SK-N-SH (cell line): ENCODE measurements at regions not wholly inside any gene's neighbourhood (a gene's known extent, or its start where the extent isn't known, plus 50 kb on each side); places are given as distances from the start of the nearest gene placed in this dataset.

Experiments
- CTCF ChIA-PET: fragments of 300-600, 350-600 bp; formaldehyde crosslinking; extraction: SDS; loops from one replicate; lab custom pipeline; 2021; lab: Yijun Ruan, JAX
- POLR2A ChIA-PET: fragments of 350-600 bp; sonication (Branson Sonifier 250); formaldehyde crosslinking; extraction: SDS; loops from one replicate; lab custom pipeline; 2020; ENCODE audit warnings: antibody characterized with exemption, inconsistent platforms; lab: Yijun Ruan, JAX
- DNase-seq: peaks from one replicate; pipeline ENCODE4 v3.0.0; 2012
- H2AFZ ChIP-seq: fragments of 200-600 bp; sonication (generic); 2 replicates; pipeline ENCODE4 v1.8.1; 2016; ENCODE audit warnings: antibody characterized with exemption, mild to moderate bottlenecking, low read depth
- H3F3A ChIP-seq: fragments of 200-600 bp; sonication (generic); replicated peaks from 2 replicates; pipeline ENCODE3; 2016; ENCODE audit warnings: antibody characterized with exemption, mild to moderate bottlenecking; ENCODE audit not compliant: insufficient read depth
- H3K27ac ChIP-seq, 2 experiments: fragments of 200-500 bp in 1 of 2; fragments of 200-600 bp in 1 of 2; sonication (Bioruptor generic) in 1 of 2; sonication (generic), shearing (Covaris generic) in 1 of 2; 2 replicates each; pipeline versions ENCODE4 v1.5.1 to v1.6.1; 2014 to 2016; ENCODE audit warnings: low read depth in 2 of 2, inconsistent platforms in 1 of 2, low read length in 1 of 2, mild to moderate bottlenecking in 1 of 2, mixed read lengths in 1 of 2
- H3K27me3 ChIP-seq: fragments of 200-600 bp; sonication (generic), shearing (Covaris generic); 2 replicates; pipeline ENCODE4 v1.6.1; 2016; ENCODE audit warnings: mixed run types; ENCODE audit not compliant: insufficient read depth
- H3K36me3 ChIP-seq, 2 experiments: fragments of 200-500 bp in 1 of 2; fragments of 200-600 bp in 1 of 2; sonication (Bioruptor generic) in 1 of 2; sonication (generic) in 1 of 2; replicated peaks in 1 of 2; 2 replicates each; pipeline versions ENCODE3 to v1.5.1; 2014 to 2016; ENCODE audit warnings: low read length in 1 of 2, mild to moderate bottlenecking in 1 of 2; ENCODE audit not compliant: insufficient read depth in 2 of 2, control insufficient read depth in 1 of 2
- H3K4me1 ChIP-seq, 2 experiments: fragments of 200-500 bp in 1 of 2; fragments of 200-600 bp in 1 of 2; sonication (Bioruptor generic) in 1 of 2; sonication (generic), shearing (Covaris generic) in 1 of 2; 2 replicates each; pipeline versions ENCODE4 v1.5.1 to v1.6.1; 2014 to 2016; ENCODE audit warnings: low read depth in 1 of 2, low read length in 1 of 2, mixed run types in 1 of 2; ENCODE audit not compliant: insufficient read depth in 2 of 2, control insufficient read depth in 1 of 2
- H3K4me2 ChIP-seq: fragments of 200-600 bp; sonication (generic), shearing (Covaris generic); 2 replicates; pipeline ENCODE4 v1.6.1; 2017; ENCODE audit warnings: mixed run types
- H3K4me3 ChIP-seq, 2 experiments: fragments of 200-500 bp in 1 of 2; fragments of 200-600 bp in 1 of 2; sonication (Bioruptor generic) in 1 of 2; sonication (generic), shearing (Covaris generic) in 1 of 2; 2 replicates each; pipeline versions ENCODE4 v1.5.1 to v1.8.1; 2014 to 2016; ENCODE audit warnings: low read depth in 2 of 2, inconsistent platforms in 1 of 2, low read length in 1 of 2, mild to moderate bottlenecking in 1 of 2, mixed read lengths in 1 of 2, moderate library complexity in 1 of 2
- H3K79me2 ChIP-seq: fragments of 200-600 bp; sonication (generic); 2 replicates; pipeline ENCODE4 v1.8.1; 2017; ENCODE audit warnings: mild to moderate bottlenecking; ENCODE audit not compliant: insufficient read depth
- H3K9ac ChIP-seq: fragments of 200-600 bp; sonication (generic); 2 replicates; pipeline ENCODE4 v1.6.1; 2017; ENCODE audit warnings: mixed run types
- H3K9me2 ChIP-seq: fragments of 200-600 bp; sonication (generic); 2 replicates; pipeline ENCODE4 v1.6.1; 2017; ENCODE audit warnings: mixed run types
- H3K9me3 ChIP-seq: fragments of 200-600 bp; sonication (generic); 2 replicates; pipeline ENCODE4 v1.6.1; 2017; ENCODE audit warnings: mixed run types, mild to moderate bottlenecking, moderate library complexity
- H4K20me1 ChIP-seq: fragments of 200-600 bp; sonication (generic); 2 replicates; pipeline ENCODE4 v1.6.1; 2017; ENCODE audit warnings: mild to moderate bottlenecking, mixed run types; ENCODE audit not compliant: insufficient read depth
- FOSL2 ChIP-seq: IDR thresholded peaks from 2 replicates; pipeline ENCODE4 v1.4.0; 2012; ENCODE audit warnings: low read depth, mild to moderate bottlenecking, moderate library complexity, borderline replicate concordance
- MEF2A ChIP-seq: IDR thresholded peaks from 2 replicates; pipeline ENCODE4 v1.4.0; 2012; ENCODE audit warnings: low read depth, borderline replicate concordance
- POLR2AphosphoS5 ChIP-seq: IDR thresholded peaks from 2 replicates; pipeline ENCODE4 v1.6.1; 2012; ENCODE audit warnings: low read depth, low read length
- RFX5 ChIP-seq: IDR thresholded peaks from 2 replicates; pipeline ENCODE4 v1.6.1; 2012; ENCODE audit warnings: mild to moderate bottlenecking, improper control_type of control experiment, low read length
- RXRA ChIP-seq: IDR thresholded peaks from 2 replicates; pipeline ENCODE4 v1.4.0; 2012; ENCODE audit warnings: low read depth, mild to moderate bottlenecking, borderline replicate concordance
- TCF12 ChIP-seq: IDR thresholded peaks from 2 replicates; pipeline ENCODE4 v1.4.0; 2012
- YY1 ChIP-seq: IDR thresholded peaks from 2 replicates; pipeline ENCODE4 v1.4.0; 2012; ENCODE audit warnings: low read depth, mild to moderate bottlenecking
- WGBS: methylation state at CpG from one replicate; pipeline ENCODE4 v1.1.6; 2017; ENCODE audit warnings: low lambda C conversion rate; 5-methylcytosine and 5-hydroxymethylcytosine counted together
- TF ChIP-seq, protein P1 (sequence below): IDR thresholded peaks from 2 replicates; pipeline ENCODE4 v1.6.1; 2012; ENCODE audit warnings: mild to moderate bottlenecking, low read depth, low read length, moderate library complexity
- TF ChIP-seq, protein P2 (sequence below): IDR thresholded peaks from 2 replicates; pipeline ENCODE4; 2012
- TF ChIP-seq, protein P3 (sequence below): fragments of 150-350 bp; IDR thresholded peaks from 2 replicates; pipeline ENCODE4 v1.6.1; 2016; ENCODE audit warnings: mild to moderate bottlenecking, low read depth, low read length

DNA sequence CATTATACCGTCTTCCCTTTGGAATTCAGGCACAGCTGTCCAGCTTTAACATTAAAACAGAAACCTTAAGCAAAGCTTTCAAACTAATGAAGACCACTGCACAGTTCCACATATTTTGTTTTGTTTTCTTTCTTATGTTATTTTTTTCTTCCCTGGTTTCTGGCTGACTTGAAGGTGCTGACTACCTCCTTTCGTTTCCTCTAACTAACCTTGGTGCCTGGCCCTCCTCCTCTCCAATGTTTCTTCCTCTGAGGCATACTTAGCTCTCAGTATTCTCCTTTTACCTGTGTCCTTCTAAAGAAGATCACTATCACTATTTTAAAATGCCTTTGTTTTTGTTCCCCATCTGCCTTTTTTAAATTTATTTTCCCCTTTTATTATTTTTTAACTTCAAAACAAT, 433.3 kb upstream of the SPHKAP start (continued):
- TF ChIP-seq, protein P1, sequence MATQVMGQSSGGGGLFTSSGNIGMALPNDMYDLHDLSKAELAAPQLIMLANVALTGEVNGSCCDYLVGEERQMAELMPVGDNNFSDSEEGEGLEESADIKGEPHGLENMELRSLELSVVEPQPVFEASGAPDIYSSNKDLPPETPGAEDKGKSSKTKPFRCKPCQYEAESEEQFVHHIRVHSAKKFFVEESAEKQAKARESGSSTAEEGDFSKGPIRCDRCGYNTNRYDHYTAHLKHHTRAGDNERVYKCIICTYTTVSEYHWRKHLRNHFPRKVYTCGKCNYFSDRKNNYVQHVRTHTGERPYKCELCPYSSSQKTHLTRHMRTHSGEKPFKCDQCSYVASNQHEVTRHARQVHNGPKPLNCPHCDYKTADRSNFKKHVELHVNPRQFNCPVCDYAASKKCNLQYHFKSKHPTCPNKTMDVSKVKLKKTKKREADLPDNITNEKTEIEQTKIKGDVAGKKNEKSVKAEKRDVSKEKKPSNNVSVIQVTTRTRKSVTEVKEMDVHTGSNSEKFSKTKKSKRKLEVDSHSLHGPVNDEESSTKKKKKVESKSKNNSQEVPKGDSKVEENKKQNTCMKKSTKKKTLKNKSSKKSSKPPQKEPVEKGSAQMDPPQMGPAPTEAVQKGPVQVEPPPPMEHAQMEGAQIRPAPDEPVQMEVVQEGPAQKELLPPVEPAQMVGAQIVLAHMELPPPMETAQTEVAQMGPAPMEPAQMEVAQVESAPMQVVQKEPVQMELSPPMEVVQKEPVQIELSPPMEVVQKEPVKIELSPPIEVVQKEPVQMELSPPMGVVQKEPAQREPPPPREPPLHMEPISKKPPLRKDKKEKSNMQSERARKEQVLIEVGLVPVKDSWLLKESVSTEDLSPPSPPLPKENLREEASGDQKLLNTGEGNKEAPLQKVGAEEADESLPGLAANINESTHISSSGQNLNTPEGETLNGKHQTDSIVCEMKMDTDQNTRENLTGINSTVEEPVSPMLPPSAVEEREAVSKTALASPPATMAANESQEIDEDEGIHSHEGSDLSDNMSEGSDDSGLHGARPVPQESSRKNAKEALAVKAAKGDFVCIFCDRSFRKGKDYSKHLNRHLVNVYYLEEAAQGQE = no peak
- TF ChIP-seq MEF2A (no peak), TCF12 (no peak), POLR2AphosphoS5 (no peak), RFX5 (no peak), YY1 (no peak)
- TF ChIP-seq, all 33 proteins: peak for 0

DNA sequence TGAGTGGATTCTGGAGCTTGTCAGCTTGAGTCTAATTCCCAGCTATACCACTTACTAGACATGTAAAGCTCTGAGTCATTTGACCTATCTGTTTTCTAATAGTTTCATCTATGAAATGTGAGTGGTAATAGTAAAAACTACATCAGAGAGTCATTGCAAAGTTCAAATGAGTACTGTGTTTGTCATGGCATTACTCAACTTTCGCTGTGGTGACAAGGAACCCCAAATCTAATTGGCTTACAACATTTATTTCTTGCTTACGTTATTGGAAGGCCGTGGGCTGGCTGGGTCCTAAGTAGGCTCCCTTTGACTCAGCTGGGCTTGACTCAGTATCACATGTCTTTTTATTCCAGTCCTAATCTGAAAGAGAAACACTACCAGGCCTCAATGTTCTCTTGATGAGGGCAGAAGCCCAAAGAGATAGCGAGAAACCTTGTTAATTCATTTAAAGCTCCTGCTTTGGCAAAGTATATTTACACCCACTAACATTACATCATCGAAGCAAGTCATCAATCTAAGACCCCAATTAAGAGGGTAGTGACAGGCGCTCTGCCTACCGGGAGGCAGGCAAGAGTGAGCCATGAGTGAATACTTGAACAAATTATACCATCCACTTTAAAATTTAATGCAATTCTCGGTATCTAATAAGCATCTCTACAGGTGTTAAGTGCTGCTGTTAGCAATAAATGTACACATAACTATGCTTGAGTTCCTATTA, 431.8 kb upstream of the SPHKAP start:
- Histone ChIP-seq H3K9ac (no peak overlapping the region), H3F3A (peaks cover 9% of the 10 kb centered on the region), H3K79me2 (no peaks in the 10 kb centered on the region), H3K9me2 (peaks cover 3% of the 10 kb centered on the region; the same call in 1 of the 2 replicates), H3K4me2 (no peak overlapping the region), H4K20me1 (no peaks in the 10 kb centered on the region), H2AFZ (no peak overlapping the region; the same call in 1 of the 2 replicates), H3K27me3 (no peaks in the 10 kb centered on the region), H3K36me3 (no peaks in the 10 kb centered on the region), H3K27ac (peak overlapping the region in 1 of 2 experiments; percentile 82; a peak in 2 of 4 replicates)
- WGBS = 14% methylated on average over 8 of the region's 8 CpGs
- POLR2A ChIA-PET = no interaction called here
- DNase-seq = no peak
- peak; percentile 53; the same call in 1 of the 2 replicates for TF ChIP-seq FOSL2
- TF ChIP-seq RXRA = peak; percentile 60; the same call in 1 of the 2 replicates
- TF ChIP-seq, protein P2, sequence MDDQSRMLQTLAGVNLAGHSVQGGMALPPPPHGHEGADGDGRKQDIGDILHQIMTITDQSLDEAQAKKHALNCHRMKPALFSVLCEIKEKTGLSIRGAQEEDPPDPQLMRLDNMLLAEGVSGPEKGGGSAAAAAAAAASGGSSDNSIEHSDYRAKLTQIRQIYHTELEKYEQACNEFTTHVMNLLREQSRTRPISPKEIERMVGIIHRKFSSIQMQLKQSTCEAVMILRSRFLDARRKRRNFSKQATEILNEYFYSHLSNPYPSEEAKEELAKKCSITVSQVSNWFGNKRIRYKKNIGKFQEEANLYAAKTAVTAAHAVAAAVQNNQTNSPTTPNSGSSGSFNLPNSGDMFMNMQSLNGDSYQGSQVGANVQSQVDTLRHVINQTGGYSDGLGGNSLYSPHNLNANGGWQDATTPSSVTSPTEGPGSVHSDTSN = peak; percentile 38; the same call in 1 of the 2 replicates
- TF ChIP-seq TCF12 = peak; percentile 63
- TF ChIP-seq, protein P3, sequence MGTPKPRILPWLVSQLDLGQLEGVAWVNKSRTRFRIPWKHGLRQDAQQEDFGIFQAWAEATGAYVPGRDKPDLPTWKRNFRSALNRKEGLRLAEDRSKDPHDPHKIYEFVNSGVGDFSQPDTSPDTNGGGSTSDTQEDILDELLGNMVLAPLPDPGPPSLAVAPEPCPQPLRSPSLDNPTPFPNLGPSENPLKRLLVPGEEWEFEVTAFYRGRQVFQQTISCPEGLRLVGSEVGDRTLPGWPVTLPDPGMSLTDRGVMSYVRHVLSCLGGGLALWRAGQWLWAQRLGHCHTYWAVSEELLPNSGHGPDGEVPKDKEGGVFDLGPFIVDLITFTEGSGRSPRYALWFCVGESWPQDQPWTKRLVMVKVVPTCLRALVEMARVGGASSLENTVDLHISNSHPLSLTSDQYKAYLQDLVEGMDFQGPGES = no peak
- TF ChIP-seq, all 33 proteins: peak for 4
- CTCF ChIA-PET = interaction anchor here (1.4 kb wide), 1 partner anchor 11 kb away, joined by 4 read pairs; no protein-coding TSS in a partner anchor
- Histone ChIP-seq H3K4me1 (no peaks in the 10 kb centered on the region; a peak in 1 of 4 replicates), H3K4me3 (no peak overlapping the region), H3K9me3 (peaks cover 12% of the 10 kb centered on the region; the same call in 1 of the 2 replicates)
